Activated T-helper 1 cell treated with anti-CD3 and anti-CD28 coated beads, Interleukin-12 subunit alpha, Interleukin-12 subunit beta, Interleukin-2, Interleukin-4 antibody, amounts not matched to agents 30 ng/mL and 10 ng/mL and 1 ng/mL, durations not matched to agents 14 hours and 24 hours and 36 hours (primary cell): ENCODE measurements at regions not wholly inside any gene's neighbourhood (a gene's known extent, or its start where the extent isn't known, plus 50 kb on each side); places are given as distances from the start of the nearest gene placed in this dataset.

Source experiments
- DNase-seq: peaks from one replicate; pipeline ENCODE4 v3.0.0; 2021; ENCODE audit warnings: low spot score
- H3K27ac Mint-ChIP-seq: one replicate; pipeline ENCODE4 v1.8.0; 2021; ENCODE audit warnings: mild to moderate bottlenecking, mixed read lengths
- H3K27me3 Mint-ChIP-seq: one replicate; pipeline ENCODE4 v1.8.0; 2022; ENCODE audit warnings: mild to moderate bottlenecking, moderate library complexity, mixed read lengths; ENCODE audit not compliant: insufficient read depth
- H3K36me3 Mint-ChIP-seq: one replicate; pipeline ENCODE4 v1.8.0; 2021; ENCODE audit warnings: low read depth, mixed read lengths
- H3K4me1 Mint-ChIP-seq: one replicate; pipeline ENCODE4 v1.8.0; 2021; ENCODE audit warnings: low read depth, mixed read lengths
- H3K4me3 Mint-ChIP-seq: one replicate; pipeline ENCODE4 v1.8.0; 2021; ENCODE audit warnings: mild to moderate bottlenecking, moderate library complexity, mixed read lengths
- H3K9me3 Mint-ChIP-seq: one replicate; pipeline ENCODE4 v1.8.0; 2021; ENCODE audit warnings: mixed read lengths
- intact Hi-C: fragments of 100-400 bp; cut with micrococcal nuclease; formaldehyde crosslinking; loops from one replicate; pipeline ENCODE4 v1.15.1; 2024

GRCh38 chr13:88883741-88884140, 1212.6 kb downstream of the SLITRK5 start:
- no peak for DNase-seq
- intact Hi-C loops, result no loop called here
- Mint-ChIP-seq H3K27ac (no peak overlapping the region), H3K9me3 (peaks cover 16% of the 10 kb centered on the region), H3K36me3 (no peaks in the 10 kb centered on the region), H3K4me3 (no peak overlapping the region), H3K4me1 (no peaks in the 10 kb centered on the region), H3K27me3 (no peaks in the 10 kb centered on the region)

- Mint-ChIP-seq H3K27ac (no peak overlapping the region), H3K27me3 (no peaks in the 10 kb centered on the region), H3K36me3 (no peaks in the 10 kb centered on the region), H3K4me1 (no peaks in the 10 kb centered on the region), H3K4me3 (no peak overlapping the region), H3K9me3 (peaks cover 4% of the 10 kb centered on the region)
- DNase-seq, result no peak
- intact Hi-C loops, result no loop called here
Measured at GRCh38 chr13:88887045-88887662, 1216.0 kb downstream of the SLITRK5 start.

DNA sequence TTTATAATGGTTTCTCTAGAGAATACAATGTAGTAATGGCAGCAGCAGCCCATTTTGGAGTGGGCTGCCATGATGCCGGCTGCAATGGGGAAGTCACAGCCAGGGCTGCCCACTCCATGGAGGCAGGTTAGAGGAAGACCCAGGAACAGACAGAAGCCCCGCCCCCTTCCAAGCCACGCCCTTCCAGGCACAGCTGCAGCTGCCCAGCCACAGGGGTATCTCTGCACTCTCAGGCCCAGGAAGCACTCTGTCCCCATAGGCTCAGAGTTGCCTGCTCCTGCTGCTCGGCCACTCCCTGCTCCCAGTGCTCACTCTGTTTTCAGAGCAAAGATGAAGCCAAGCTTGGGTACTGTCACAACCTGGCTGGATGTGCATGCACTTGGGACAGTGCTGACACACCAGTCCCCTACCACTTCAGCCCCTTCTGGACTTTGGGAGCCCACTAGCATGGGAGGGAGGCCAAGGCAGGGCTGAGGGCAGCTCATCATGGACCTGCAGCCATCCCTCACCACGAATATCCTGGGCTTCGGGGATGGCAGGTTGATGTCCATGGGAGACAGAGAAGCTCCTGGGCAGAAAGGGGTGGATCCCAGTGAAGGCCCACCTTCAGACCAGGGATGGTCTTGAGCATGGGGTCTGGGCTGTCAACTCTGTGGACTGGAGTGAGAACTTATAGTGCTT, 1224.2 kb downstream of the SLITRK5 start:
- H3K36me3 Mint-ChIP-seq, result no peaks in the 10 kb centered on the region
- DNase-seq, result no peak
- no peaks in the 10 kb centered on the region for H3K4me1 Mint-ChIP-seq
- no peak overlapping the region for H3K4me3 Mint-ChIP-seq
- no peaks in the 10 kb centered on the region for H3K27me3 Mint-ChIP-seq
- H3K9me3 Mint-ChIP-seq, result peaks cover 3% of the 10 kb centered on the region
- no peak overlapping the region for H3K27ac Mint-ChIP-seq
- intact Hi-C loops, result no loop called here

GRCh38 chr13:88896466-88896865, 1225.3 kb downstream of the SLITRK5 start:
- H3K9me3 Mint-ChIP-seq, result peaks cover 3% of the 10 kb centered on the region
- intact Hi-C loops, result no loop called here
- H3K4me3 Mint-ChIP-seq, result no peak overlapping the region
- no peak overlapping the region for H3K27ac Mint-ChIP-seq
- H3K27me3 Mint-ChIP-seq, result no peaks in the 10 kb centered on the region
- no peaks in the 10 kb centered on the region for H3K36me3 Mint-ChIP-seq
- no peak for DNase-seq
- H3K4me1 Mint-ChIP-seq, result no peaks in the 10 kb centered on the region

- DNase-seq, result no peak
- H3K4me1 Mint-ChIP-seq, result no peaks in the 10 kb centered on the region
- no peak overlapping the region for H3K4me3 Mint-ChIP-seq
- no peak overlapping the region for H3K27ac Mint-ChIP-seq
- intact Hi-C loops, result no loop called here
- no peaks in the 10 kb centered on the region for H3K36me3 Mint-ChIP-seq
- peaks cover 1% of the 10 kb centered on the region for H3K27me3 Mint-ChIP-seq
- H3K9me3 Mint-ChIP-seq, result peaks cover 5% of the 10 kb centered on the region
Measured at GRCh38 chr13:88908961-88909441, 1237.8 kb downstream of the SLITRK5 start.

DNA sequence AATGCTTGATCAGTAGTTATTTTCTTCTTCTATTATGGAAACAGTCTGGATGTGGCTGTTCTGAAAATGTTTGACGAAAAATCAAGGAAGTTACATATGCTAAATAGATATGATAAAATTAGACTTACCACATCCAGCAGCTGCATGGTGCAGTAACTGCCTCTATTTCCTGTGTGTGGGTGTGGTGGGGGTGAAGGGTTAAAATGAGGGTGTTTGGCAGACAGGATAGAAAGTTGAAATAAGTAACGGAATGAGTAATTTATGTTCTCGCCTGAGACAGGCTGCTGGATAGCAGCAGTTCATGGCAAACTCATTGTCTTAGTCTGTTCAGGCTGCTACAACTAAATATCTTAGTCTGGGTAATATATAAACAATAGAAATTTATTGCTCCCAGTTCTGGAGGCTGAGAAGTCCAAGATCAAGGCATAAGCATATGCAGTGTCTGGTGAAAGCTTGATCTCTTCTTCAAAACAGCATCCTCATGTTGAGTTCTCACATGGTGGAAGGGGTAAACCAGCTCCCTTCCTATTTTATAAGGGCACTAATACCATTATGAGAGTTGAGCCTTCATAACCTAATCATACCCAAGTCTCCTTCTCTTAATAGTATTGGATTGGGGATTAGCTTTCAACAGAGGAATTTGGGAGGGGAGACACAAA, 1248.9 kb downstream of the SLITRK5 start:
- Mint-ChIP-seq H3K4me1 (peaks cover 12% of the 10 kb centered on the region), H3K4me3 (peak overlapping the region; percentile 13), H3K9me3 (peaks cover 28% of the 10 kb centered on the region), H3K36me3 (peaks cover 2% of the 10 kb centered on the region), H3K27ac (peak overlapping the region; percentile 36), H3K27me3 (no peaks in the 10 kb centered on the region)
- intact Hi-C loops, result no loop called here
- DNase-seq, result peak; percentile 50

- H3K27ac Mint-ChIP-seq, result no peak overlapping the region
- peaks cover 4% of the 10 kb centered on the region for H3K9me3 Mint-ChIP-seq
- DNase-seq, result no peak
- no peaks in the 10 kb centered on the region for H3K4me1 Mint-ChIP-seq
- intact Hi-C loops, result no loop called here
- H3K4me3 Mint-ChIP-seq, result no peak overlapping the region
- H3K27me3 Mint-ChIP-seq, result no peaks in the 10 kb centered on the region
- H3K36me3 Mint-ChIP-seq, result peaks cover 2% of the 10 kb centered on the region
Measured at GRCh38 chr13:88925954-88926353, 1254.8 kb downstream of the SLITRK5 start.

DNA sequence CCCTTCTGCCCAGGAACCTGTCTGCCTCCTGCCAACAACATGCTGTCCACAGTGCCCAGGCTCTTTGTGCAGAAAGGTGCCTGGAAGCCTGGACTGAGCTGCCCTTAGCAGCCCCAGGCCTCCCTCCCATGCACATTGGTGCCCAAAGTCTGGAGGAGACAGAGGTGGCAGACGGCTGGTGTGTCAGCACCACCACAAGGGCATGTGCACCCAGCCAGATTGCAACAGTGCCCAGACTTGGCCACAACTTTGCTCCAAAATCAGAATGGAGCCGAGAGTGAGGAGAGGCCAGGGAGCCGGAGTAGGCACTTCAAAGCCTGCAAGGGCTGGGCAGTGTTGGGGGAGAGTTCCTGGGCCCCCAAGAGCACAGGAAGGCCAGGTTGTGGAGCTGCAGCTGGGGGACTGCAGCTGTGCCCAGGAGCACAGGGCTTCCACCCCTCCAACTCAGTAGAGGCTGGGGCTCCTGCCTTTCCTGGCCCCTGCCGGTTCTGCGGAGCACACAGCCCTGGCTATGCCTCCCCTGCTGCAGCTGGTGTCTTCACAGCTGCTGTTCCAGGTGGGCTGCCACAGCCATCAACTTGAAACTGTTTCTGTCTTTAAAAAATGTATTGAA, 1255.8 kb downstream of the SLITRK5 start:
- Mint-ChIP-seq H3K9me3 (no peaks in the 10 kb centered on the region), H3K36me3 (no peaks in the 10 kb centered on the region), H3K27me3 (no peaks in the 10 kb centered on the region), H3K4me3 (no peak overlapping the region), H3K27ac (no peak overlapping the region), H3K4me1 (no peaks in the 10 kb centered on the region)
- DNase-seq, result no peak
- intact Hi-C loops, result no loop called here

GRCh38 chr13:88932950-88933349, 1261.8 kb downstream of the SLITRK5 start:
- intact Hi-C loops, result no loop called here
- no peak for DNase-seq
- no peaks in the 10 kb centered on the region for H3K27me3 Mint-ChIP-seq
- peaks cover 3% of the 10 kb centered on the region for H3K9me3 Mint-ChIP-seq
- H3K4me3 Mint-ChIP-seq, result no peak overlapping the region
- peaks cover 7% of the 10 kb centered on the region for H3K4me1 Mint-ChIP-seq
- H3K27ac Mint-ChIP-seq, result no peak overlapping the region
- no peaks in the 10 kb centered on the region for H3K36me3 Mint-ChIP-seq

DNA sequence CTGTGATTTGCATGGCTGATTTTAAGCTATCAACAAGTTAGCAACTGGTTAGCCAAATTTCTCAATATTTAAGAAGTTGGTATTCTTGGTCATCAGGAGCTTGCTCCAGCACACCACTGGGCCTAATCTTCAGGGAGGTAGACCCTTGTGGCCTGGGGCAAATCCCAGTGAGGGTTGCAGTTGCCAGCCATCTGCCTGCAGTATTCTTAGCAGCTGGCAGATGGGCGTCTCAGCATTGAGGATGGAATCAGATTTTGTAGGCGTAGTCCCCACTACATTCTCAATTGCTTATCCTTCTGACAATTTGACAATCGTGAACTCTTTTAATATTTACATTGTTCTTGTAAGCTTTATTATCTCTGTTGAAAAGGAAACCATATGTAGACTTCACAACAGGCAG, 1266.2 kb downstream of the SLITRK5 start:
- Mint-ChIP-seq H3K27me3 (peaks cover 2% of the 10 kb centered on the region), H3K27ac (no peak overlapping the region), H3K36me3 (no peaks in the 10 kb centered on the region), H3K9me3 (no peaks in the 10 kb centered on the region), H3K4me1 (peaks cover 7% of the 10 kb centered on the region), H3K4me3 (no peak overlapping the region)
- intact Hi-C loops, result no loop called here
- no peak for DNase-seq

GRCh38 chr13:88945793-88946192, 1274.6 kb downstream of the SLITRK5 start:
- Mint-ChIP-seq H3K4me1 (no peaks in the 10 kb centered on the region), H3K4me3 (no peak overlapping the region), H3K27me3 (no peaks in the 10 kb centered on the region), H3K36me3 (no peaks in the 10 kb centered on the region), H3K9me3 (no peaks in the 10 kb centered on the region), H3K27ac (no peak overlapping the region)
- intact Hi-C loops, result no loop called here
- no peak for DNase-seq

DNA sequence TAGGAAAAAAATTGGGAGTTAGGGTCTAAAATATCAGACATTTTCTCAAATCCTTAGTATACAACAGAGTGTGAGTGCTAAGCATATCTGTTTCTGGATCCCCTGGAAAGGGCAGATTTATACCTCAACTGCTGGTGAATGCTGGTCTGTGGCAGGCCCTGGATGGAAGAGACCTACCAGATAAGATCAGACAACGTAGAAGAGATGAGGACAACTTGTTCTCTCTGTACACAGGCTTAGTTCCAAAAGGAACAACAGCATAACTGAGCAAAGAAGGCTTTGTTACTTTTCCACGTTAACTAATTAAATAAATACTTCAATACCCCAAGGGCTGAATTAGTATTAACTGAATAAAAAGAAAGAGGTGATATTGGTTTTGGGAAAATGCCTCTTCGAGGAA, 1277.3 kb downstream of the SLITRK5 start:
- no peak for DNase-seq
- no peaks in the 10 kb centered on the region for H3K36me3 Mint-ChIP-seq
- no peaks in the 10 kb centered on the region for H3K4me1 Mint-ChIP-seq
- no peak overlapping the region for H3K27ac Mint-ChIP-seq
- no peaks in the 10 kb centered on the region for H3K27me3 Mint-ChIP-seq
- H3K4me3 Mint-ChIP-seq, result no peak overlapping the region
- intact Hi-C loops, result no loop called here
- H3K9me3 Mint-ChIP-seq, result no peaks in the 10 kb centered on the region

DNA sequence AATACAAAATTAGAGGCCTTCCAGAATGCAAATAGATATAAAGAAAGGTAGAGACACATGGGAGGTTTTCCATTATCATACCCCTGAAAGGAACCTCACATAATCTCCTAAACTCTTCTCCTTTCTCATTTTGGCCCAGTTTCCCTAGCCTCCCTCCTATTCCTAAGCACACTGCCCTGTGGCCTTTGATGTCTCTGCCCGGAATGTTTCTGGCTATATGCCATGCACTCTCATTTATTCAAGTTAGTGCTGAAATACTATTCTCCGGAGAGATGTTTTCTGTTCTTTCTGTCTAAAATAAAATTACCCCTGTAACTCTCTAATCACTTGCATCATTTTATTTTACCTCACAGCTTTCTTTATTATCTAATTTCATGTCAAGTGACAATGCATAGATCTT, 1287.7 kb downstream of the SLITRK5 start:
- Mint-ChIP-seq H3K9me3 (peaks cover 4% of the 10 kb centered on the region), H3K4me1 (no peaks in the 10 kb centered on the region), H3K27ac (no peak overlapping the region), H3K36me3 (no peaks in the 10 kb centered on the region), H3K4me3 (no peak overlapping the region), H3K27me3 (no peaks in the 10 kb centered on the region)
- no peak for DNase-seq
- intact Hi-C loops, result no loop called here
